H1 (cell line): ENCODE measurements at regions not wholly inside any gene's neighbourhood (a gene's known extent, or its start where the extent isn't known, plus 50 kb on each side); places are given as distances from the start of the nearest gene placed in this dataset.

Experiments used
- CHD2 ChIP-seq: IDR thresholded peaks from 2 replicates; pipeline ENCODE4 v1.6.1; 2012; ENCODE audit warnings: low read length, improper control_type of control experiment
- CREB1 ChIP-seq: IDR thresholded peaks from 2 replicates; pipeline ENCODE4 v1.6.1; 2012; ENCODE audit warnings: inconsistent platforms
- GABPA ChIP-seq: IDR thresholded peaks from 2 replicates; pipeline ENCODE4 v1.6.1; 2011; ENCODE audit warnings: mild to moderate bottlenecking, low read length, moderate library complexity, borderline replicate concordance; ENCODE audit not compliant: insufficient read depth
- HDAC6 ChIP-seq: IDR thresholded peaks from one replicate; pipeline ENCODE4 v1.7.1; 2012; ENCODE audit warnings: low read depth, mild to moderate bottlenecking, inconsistent platforms, low read length, moderate library complexity
- JUND ChIP-seq: IDR thresholded peaks from 2 replicates; pipeline ENCODE4 v1.6.1; 2011; ENCODE audit warnings: mild to moderate bottlenecking, improper control_type of control experiment, low read length
- POLR2A ChIP-seq, 2 experiments: IDR thresholded peaks; 1 replicate in 1 of 2; 2 replicates in 1 of 2; pipeline ENCODE4 v1.6.1; 2011; ENCODE audit warnings: low read depth in 2 of 2, low read length in 2 of 2, mild to moderate bottlenecking in 2 of 2; ENCODE audit errors: control extremely low read depth in 1 of 2
- RFX5 ChIP-seq: IDR thresholded peaks from 2 replicates; pipeline ENCODE4 v1.6.1; 2011; ENCODE audit warnings: low read depth, low read length, improper control_type of control experiment, borderline replicate concordance
- SIN3A ChIP-seq, 2 experiments: IDR thresholded peaks in 1 of 2; conservative IDR thresholded peaks in 1 of 2; 2 replicates each; pipeline ENCODE4 v1.6.1; 2011 to 2012; ENCODE audit warnings: low read length in 2 of 2, improper control_type of control experiment in 1 of 2, low read depth in 1 of 2, mild to moderate bottlenecking in 1 of 2
- TF ChIP-seq, protein P1 (sequence below), 3 experiments: IDR thresholded peaks; 1 replicate in 2 of 3; 2 replicates in 1 of 3; pipeline versions ENCODE4 v1.5.1 to v1.6.1; 2011; ENCODE audit warnings: low read length in 3 of 3, mild to moderate bottlenecking in 3 of 3, inconsistent platforms in 2 of 3, low read depth in 1 of 3, moderate library complexity in 1 of 3; ENCODE audit not compliant: insufficient read depth in 1 of 3; ENCODE audit errors: control extremely low read depth in 1 of 3

DNA sequence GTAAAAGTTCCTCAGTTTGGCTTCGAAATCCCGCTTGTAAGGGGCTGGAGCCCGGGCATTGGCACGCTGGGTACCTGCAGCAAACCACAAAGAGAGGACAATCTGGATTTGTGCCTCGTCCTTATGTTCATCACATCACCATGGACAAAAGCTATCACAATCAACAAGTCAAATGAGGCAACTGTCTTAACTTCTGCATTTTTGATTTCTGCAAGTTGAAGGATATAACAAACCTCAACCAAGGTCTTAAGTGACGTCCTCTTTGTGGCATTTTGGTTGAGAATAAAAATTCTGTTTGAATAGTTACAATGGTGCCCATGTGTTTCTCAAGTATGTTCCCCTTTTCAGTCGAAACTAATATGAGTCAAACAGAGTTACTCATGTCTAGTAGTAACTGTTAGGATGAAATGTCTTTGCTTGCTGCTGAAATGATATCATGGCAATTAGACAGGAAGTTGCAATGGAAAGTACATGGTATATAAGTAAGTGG lies 70.8 kb upstream of the STK17B start:
- no peak for TF ChIP-seq POLR2A (IDR thresholded peaks at IDR 0.05; ENCODE audit: control extremely low read depth in 1 of 2, low read depth in 2 of 2, low read length in 2 of 2)
- TF ChIP-seq RFX5: no peak
- TF ChIP-seq, protein P1, sequence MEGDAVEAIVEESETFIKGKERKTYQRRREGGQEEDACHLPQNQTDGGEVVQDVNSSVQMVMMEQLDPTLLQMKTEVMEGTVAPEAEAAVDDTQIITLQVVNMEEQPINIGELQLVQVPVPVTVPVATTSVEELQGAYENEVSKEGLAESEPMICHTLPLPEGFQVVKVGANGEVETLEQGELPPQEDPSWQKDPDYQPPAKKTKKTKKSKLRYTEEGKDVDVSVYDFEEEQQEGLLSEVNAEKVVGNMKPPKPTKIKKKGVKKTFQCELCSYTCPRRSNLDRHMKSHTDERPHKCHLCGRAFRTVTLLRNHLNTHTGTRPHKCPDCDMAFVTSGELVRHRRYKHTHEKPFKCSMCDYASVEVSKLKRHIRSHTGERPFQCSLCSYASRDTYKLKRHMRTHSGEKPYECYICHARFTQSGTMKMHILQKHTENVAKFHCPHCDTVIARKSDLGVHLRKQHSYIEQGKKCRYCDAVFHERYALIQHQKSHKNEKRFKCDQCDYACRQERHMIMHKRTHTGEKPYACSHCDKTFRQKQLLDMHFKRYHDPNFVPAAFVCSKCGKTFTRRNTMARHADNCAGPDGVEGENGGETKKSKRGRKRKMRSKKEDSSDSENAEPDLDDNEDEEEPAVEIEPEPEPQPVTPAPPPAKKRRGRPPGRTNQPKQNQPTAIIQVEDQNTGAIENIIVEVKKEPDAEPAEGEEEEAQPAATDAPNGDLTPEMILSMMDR (IDR thresholded peaks at IDR 0.05; ENCODE audit: control extremely low read depth in 1 of 3, insufficient read depth in 1 of 3, low read depth in 1 of 3, low read length in 3 of 3): no peak
- no peak for TF ChIP-seq GABPA
- no peak for TF ChIP-seq HDAC6
- no peak for TF ChIP-seq SIN3A (conservative IDR thresholded peaks at IDR 0.05 in 1 of 2, IDR thresholded peaks at IDR 0.05 in 1 of 2; ENCODE audit: low read depth in 1 of 2, low read length in 2 of 2)
- no peak for TF ChIP-seq JUND
- TF ChIP-seq CHD2: no peak
- no peak for TF ChIP-seq CREB1
